Suppressor macrophage (primary cell): ENCODE measurements at regions not wholly inside any gene's neighbourhood (a gene's known extent, or its start where the extent isn't known, plus 50 kb on each side); places are given as distances from the start of the nearest gene placed in this dataset.

Experiments
- DNase-seq, 4 experiments: peaks; one replicate each; pipeline ENCODE4 v3.0.0-alpha.2; 2020 to 2022

DNA sequence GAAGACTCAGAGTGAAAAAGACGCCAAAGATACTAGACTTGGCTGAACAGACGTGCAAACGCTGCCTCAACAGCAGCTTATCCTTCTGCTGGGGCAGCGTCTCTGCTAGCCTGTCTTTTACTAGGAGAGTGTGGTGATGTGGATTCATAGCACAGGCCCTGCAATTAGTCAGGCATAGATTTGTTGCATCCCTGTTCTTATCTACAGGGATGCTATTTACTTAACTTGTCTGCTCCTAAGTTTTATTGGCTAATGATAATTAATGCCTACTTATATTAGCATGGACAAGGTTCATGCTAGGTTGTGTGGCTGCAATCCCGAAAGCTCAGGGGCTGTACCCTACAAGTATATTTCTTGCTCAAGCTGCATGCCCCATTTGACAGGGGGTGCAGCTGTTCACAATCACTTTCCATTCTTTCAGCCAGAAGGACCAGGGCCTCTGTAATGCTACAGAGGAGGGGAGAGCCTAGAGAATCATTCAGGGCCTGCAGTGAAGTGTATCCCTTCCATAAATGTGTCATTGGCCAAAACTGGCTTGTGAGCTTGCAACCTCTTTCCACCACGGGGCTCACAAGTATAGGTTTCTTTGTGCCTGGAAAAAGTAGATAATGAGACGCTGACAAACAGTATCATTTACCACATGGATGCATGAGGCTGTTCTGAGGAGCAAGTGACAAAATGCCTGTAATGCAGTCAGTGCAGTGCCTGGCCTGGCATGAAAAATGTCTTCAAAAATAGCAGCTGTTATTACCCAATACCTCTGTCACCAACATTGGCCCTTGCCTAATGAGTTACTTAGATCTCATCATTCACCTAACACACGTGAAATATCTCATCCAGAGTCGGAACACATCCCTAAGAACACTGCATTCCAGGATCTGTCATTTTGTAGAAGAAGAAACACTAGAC, 685.8 kb upstream of the API5 start:
- no peak for DNase-seq

DNA sequence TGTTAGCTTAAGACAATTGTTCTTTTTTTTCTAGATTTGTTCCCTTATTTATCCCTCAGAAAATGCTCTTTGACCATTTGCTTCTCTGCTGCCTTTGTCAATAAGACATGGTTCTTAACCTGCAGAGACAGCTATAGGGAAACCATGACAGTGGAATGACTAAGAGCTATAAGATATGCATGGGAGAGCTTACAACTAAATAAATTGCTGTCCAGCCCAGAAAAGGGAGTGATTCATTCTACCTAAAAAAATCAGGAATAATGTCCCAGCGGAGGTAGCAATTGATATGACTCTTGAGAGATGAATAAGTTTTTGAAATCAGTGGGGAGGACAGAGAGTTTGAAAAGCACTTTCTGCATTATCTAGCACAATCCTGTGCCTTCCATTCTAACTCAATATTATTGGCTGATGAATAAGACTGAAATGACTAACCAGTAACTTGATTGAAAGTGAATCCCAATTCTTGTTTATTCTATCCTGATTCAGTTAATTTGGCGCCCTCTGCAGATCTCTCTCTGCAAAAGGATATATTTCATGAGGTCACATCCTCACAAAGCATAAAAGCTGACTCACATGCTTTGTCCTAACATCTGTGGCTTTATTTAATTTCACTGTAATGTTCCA, 680.5 kb upstream of the API5 start:
- peak in 1 of 4 experiments; percentile 2 for DNase-seq

- DNase-seq, result no peak
Observed at GRCh38 chr11:42646959-42647358, 664.8 kb upstream of the API5 start.

DNA sequence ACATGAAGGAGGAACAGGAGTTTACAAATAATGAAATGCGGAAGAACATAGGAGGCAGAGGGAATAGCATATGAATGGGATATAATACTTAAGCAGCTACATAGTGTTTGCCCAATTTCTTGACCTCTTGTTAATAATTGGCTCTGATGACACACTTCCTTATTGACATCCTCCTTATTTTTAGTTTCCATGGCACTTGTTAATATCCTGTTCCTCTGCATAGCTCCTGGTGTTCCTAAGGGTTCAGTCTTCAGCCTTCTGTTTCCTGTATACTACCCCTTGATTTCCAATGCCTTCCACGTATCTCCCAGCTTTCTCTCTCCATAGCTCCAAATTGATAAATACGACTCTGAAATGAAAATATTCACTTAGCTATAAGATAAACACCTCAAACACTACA, 663.8 kb upstream of the API5 start:
- DNase-seq, result no peak

GRCh38 chr11:42651621-42652020, 660.2 kb upstream of the API5 start:
- DNase-seq, result no peak

DNA sequence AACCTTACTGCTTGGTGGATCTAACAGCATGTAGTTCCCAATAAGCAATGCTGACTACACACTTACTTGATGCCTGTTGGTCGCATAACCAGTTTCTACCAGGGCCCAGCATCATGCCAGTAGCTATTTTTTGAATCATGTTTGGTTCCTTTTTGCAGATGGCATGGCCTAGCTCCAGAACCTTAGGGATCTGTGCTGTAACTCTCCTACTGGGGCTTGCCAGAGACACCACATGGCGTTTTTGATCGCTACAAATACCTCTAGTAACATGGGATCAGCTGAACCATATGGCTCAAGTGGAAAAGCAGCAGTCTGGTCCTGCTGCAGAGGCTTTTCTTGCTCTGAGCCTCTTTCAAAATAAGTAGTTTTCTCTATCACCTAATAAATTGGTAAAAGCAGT, 654.6 kb upstream of the API5 start:
- DNase-seq, result no peak

DNA sequence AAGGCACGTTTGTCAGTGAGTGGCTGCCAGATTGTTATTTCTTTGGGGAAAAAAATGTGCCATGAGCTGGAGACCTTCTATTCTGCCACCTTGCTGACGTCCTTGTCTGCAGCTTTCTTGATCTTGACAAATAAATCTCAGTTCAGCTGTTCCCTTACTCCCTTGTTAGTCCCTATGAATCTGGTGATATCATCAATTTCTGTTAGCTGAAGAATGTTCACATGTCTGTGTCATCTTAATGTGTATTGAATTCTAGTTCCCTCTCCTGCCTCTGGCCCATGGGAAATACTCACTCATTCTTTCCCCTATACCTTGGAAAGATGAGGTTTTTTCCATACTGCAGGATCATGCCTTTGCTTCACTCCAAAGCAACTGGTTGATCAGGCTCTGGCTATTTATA, 649.9 kb upstream of the API5 start:
- no peak for DNase-seq

DNA sequence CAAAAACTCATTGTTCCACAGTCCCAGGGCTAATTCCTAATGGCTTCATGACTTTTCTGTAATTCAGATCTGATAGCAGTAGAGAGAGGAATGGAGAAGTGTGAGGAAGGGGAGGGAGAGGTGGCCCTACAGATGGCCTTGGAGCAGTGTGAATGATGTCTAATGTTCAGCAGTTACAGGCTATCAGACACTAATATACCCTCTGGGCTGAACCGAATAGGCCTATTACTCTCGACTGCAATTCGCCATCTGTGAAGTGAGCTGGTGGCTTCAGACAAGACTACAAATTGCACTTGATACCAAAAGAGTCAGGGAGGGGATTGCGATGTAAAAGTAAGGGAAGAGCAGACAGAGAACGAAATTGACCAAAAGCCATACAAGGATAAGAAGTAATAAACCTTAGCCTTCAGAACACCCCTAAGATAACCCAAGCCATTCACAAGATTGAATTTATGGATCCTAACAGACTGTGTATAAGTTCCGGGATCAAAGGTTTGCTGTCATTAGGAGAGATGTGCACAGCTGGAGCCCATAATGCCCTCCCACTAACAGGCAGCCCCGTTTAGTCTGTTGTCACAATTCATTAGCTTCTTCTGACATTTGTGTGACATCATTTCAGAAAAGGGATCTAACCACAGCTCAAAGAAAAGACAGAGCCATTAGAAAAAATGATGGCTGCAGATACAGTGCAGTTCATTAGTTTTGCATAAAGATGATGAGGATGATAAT, 642.4 kb upstream of the API5 start:
- DNase-seq, result no peak

DNA sequence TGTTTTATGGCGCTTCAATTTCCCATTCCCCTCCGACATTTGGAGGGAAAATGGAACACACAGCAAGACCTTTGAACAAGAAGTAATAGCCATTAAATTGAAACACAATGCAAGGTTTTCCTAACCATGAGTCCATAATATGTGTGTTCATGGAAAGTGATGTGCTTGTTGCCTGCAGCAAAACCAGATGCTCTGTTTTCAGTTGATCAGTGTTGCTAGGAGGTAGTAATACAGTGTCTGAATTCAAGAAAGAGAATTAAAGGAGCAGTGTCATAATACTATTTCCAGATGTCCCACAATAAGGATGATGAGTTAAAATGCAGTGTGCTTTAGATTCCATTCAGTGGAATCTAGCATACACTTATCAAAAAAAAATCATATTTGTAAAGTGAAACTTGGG, 637.4 kb upstream of the API5 start:
- no peak for DNase-seq

DNA sequence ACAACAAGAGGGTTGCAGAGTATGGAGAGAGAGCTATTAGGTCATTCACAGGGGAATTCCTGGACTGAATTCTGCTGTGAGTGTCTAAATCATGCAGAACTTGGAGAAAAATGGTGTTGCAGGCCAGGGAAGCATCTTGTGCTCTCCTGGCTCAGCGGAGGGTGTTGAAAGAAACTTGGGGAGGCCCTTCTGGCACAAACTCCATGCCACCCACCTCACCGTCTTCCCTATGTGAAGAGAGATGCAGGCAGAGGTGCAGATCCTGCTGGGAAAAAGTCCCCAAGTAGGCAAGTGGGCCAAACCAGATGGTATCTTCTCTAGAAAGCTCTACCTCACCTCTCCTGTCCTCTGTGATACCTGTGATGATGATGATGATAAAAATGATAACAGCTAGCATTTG, 604.3 kb upstream of the API5 start:
- no peak for DNase-seq

GRCh38 chr11:42709216-42709615, 602.6 kb upstream of the API5 start:
- no peak for DNase-seq

GRCh38 chr11:42713279-42713678, 598.5 kb upstream of the API5 start:
- DNase-seq, result no peak

GRCh38 chr11:42713753-42714152, 598.0 kb upstream of the API5 start:
- no peak for DNase-seq

GRCh38 chr11:42720716-42721563, 590.9 kb upstream of the API5 start:
- DNase-seq, result no peak

- no peak for DNase-seq
Observed at GRCh38 chr11:42727879-42728278, 583.9 kb upstream of the API5 start.

DNA sequence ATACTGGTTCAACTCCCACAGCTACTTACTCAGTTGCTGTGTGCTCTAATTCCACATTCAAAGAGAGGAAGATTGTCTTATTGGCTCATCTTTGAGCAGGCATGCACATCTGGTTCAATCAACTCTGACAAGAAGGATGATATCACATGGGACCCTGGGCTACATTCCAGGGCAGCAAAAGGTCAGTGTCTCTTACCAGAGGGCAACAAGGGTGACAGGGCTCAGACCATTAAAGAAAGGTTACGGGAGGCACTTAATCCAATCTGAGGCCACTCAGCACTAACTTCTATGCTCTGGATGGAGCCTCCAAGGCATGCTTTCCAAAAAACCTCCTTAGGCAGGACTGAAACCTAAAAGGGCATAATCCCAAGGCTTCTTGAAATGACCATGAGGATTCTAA, 549.4 kb upstream of the API5 start:
- no peak for DNase-seq

DNA sequence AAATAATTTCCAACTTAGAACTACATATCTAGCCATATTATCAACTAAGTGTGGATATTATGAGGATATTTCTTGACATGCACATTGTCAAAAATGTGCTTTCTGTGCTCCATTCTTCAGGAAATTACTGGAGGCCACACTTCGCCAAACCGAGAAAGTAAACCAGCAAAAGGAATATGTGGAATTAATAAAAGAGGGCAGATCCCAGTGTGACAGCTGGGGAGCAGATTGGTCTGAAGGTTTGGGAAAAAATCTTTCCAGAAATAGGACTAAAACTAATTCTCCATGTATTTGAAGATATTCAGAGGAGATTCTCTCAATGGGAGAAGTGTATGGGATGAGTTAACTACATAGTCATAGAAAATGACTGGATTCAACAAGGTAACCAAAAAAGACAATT, 546.9 kb upstream of the API5 start:
- no peak for DNase-seq

GRCh38 chr11:42768576-42768975, 543.2 kb upstream of the API5 start:
- DNase-seq, result no peak

GRCh38 chr11:42770444-42771065, 541.2 kb upstream of the API5 start:
- peak; percentile 23 to 39 (median 36) for DNase-seq

DNA sequence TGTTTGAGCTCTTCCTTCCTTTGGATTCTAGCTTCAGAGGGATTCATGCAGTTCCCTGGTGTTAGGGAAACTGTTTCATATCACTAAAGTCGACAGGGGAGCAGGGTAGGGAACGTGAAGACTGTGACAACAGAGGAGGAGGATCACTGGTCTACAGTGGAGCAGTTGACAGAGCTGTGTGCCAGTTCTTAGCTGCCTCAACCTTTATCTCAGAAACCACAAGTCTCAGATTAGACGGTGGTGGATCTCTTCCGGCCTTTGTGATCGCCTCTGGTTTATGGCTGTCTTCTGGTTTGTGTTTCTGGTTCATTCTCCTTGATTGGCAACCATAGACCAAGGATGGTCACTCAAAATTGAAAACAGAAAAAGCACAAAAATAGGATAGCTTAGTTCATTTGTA, 538.9 kb upstream of the API5 start:
- DNase-seq, result no peak

- DNase-seq, result no peak
Observed at GRCh38 chr11:42773729-42774128, 538.1 kb upstream of the API5 start.

DNA sequence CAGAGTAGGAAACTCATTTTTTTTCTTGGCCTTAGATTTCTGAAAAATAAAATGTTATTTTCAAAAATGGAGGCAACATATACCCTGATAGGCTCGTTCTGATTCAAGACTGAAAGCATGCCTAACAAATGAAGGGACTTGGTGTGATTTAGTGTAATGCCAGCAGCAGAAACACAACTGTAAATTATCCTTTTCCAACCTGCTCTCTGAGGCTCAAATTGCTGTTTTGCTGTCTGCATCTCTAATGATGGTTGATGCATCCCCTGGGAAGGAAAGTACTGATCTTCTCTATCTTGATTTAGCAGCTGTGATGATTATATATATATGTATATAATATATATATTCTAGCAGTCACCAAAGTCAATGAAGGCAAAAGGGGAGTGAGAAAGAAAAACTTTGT, 537.2 kb upstream of the API5 start:
- DNase-seq, result no peak
